Mesendoderm (in vitro differentiated cells): ENCODE measurements at regions not wholly inside any gene's neighbourhood (a gene's known extent, or its start where the extent isn't known, plus 50 kb on each side); places are given as distances from the start of the nearest gene placed in this dataset.

Source experiments
- DNase-seq: peaks from one replicate; pipeline ENCODE4 v3.0.0; 2013
- H2AK5ac ChIP-seq: 2 replicates; pipeline ENCODE4 v1.6.1; 2013; ENCODE audit warnings: low read length, inconsistent platforms
- H2BK120ac ChIP-seq: 2 replicates; pipeline ENCODE4 v1.6.1; 2013; ENCODE audit warnings: low read depth, mild to moderate bottlenecking, low read length, moderate library complexity, mixed read lengths
- H2BK15ac ChIP-seq: replicated peaks from 2 replicates; pipeline ENCODE4 v1.6.1; 2013; ENCODE audit warnings: low read depth, mild to moderate bottlenecking, moderate library complexity
- H2BK5ac ChIP-seq: 2 replicates; pipeline ENCODE4 v1.6.1; 2013; ENCODE audit warnings: low read length, inconsistent platforms
- H3K18ac ChIP-seq: 2 replicates; pipeline ENCODE4 v1.6.1; 2013; ENCODE audit warnings: mild to moderate bottlenecking, low read length, mixed read lengths
- H3K23ac ChIP-seq: one replicate; pipeline ENCODE4 v1.6.1; 2013; ENCODE audit warnings: low read length
- H3K27ac ChIP-seq: 2 replicates; pipeline ENCODE4 v1.5.1; 2013; ENCODE audit warnings: low read depth, mild to moderate bottlenecking, inconsistent platforms, low read length, moderate library complexity
- H3K27me3 ChIP-seq: 2 replicates; pipeline ENCODE4 v1.6.1; 2013; ENCODE audit warnings: low read length, control low read depth, mild to moderate bottlenecking, inconsistent platforms; ENCODE audit not compliant: insufficient read depth, poor library complexity
- H3K36me3 ChIP-seq: 2 replicates; pipeline ENCODE4 v1.6.1; 2013; ENCODE audit warnings: low read length, inconsistent platforms; ENCODE audit not compliant: control insufficient read depth, insufficient read depth
- H3K4ac ChIP-seq: one replicate; pipeline ENCODE4 v1.6.1; 2013; ENCODE audit warnings: low read depth, mild to moderate bottlenecking, low read length, moderate library complexity
- H3K4me1 ChIP-seq: 2 replicates; pipeline ENCODE4 v1.6.1; 2013; ENCODE audit warnings: low read depth, low read length, inconsistent platforms; ENCODE audit not compliant: control insufficient read depth
- H3K4me2 ChIP-seq: 2 replicates; pipeline ENCODE4 v1.6.1; 2013; ENCODE audit warnings: low read length
- H3K4me3 ChIP-seq: 2 replicates; pipeline ENCODE4 v1.5.1; 2013; ENCODE audit warnings: mild to moderate bottlenecking, low read length
- H3K56ac ChIP-seq: one replicate; pipeline ENCODE4 v1.6.1; 2013; ENCODE audit warnings: low read length
- H3K79me1 ChIP-seq: 2 replicates; pipeline ENCODE4 v1.6.1; 2013; ENCODE audit warnings: low read length, inconsistent platforms
- H3K79me2 ChIP-seq: 2 replicates; pipeline ENCODE4 v1.6.1; 2013; ENCODE audit warnings: mild to moderate bottlenecking, low read length; ENCODE audit not compliant: control insufficient read depth, insufficient read depth
- H3K9ac ChIP-seq: 2 replicates; pipeline ENCODE4 v1.6.1; 2013; ENCODE audit warnings: low read length, inconsistent platforms
- H4K5ac ChIP-seq: one replicate; pipeline ENCODE4 v1.6.1; 2013; ENCODE audit warnings: low read length
- H4K8ac ChIP-seq: one replicate; pipeline ENCODE4 v1.6.1; 2013; ENCODE audit warnings: low read depth, mild to moderate bottlenecking, control low read depth, low read length, moderate library complexity
- WGBS: extraction: QIAGEN DNeasy Blood & Tissue Kit; methylation state at CpG from one replicate; pipeline ENCODE4 v1.1.7; 2013; ENCODE audit warnings: low lambda C conversion rate, missing lambda C conversion rate; ENCODE audit not compliant: insufficient coverage; ENCODE audit errors: extremely low coverage; 5-methylcytosine and 5-hydroxymethylcytosine counted together

DNA sequence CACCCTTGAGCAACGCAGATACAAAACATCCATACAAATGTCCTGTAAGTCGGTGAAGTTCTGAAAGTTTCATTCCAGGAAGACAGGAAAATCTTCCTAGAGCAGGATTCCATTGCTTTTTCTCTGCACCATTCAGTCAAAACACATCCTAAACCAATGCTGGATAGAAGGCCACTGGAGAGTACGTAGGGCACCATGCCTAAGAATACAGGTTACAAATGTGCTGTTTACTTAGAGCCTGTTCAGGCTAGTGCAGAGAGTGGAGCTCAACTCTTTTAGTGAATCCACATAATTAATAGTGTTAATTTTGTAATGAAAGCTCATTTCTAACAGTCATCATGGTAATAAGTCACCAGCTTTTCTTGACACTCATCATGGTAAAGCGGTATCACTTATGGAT lies 187.6 kb downstream of the NHLRC3 start:
- H3K9ac ChIP-seq = no peak overlapping the region
- H3K4me3 ChIP-seq = no peak overlapping the region
- no peak overlapping the region for H2AK5ac ChIP-seq
- H3K23ac ChIP-seq = no peak overlapping the region
- no peak overlapping the region for H3K4ac ChIP-seq
- H3K79me1 ChIP-seq = no peaks in the 10 kb centered on the region
- DNase-seq = no peak
- no peak overlapping the region for H3K27ac ChIP-seq
- H3K36me3 ChIP-seq = no peaks in the 10 kb centered on the region
- H3K4me1 ChIP-seq = no peaks in the 10 kb centered on the region
- H2BK120ac ChIP-seq = no peak overlapping the region
- no peak overlapping the region for H2BK5ac ChIP-seq
- H3K27me3 ChIP-seq = no peaks in the 10 kb centered on the region
- no peaks in the 10 kb centered on the region for H3K79me2 ChIP-seq
- no peak overlapping the region for H4K8ac ChIP-seq
- H3K18ac ChIP-seq = no peak overlapping the region
- no peak overlapping the region for H3K4me2 ChIP-seq
- H3K56ac ChIP-seq = no peak overlapping the region
- H2BK15ac ChIP-seq = no peak overlapping the region
- no CpG with 5 or more reads among the region's 4 CpGs for WGBS
- H4K5ac ChIP-seq = no peak overlapping the region

- Histone ChIP-seq H3K4ac (no peak overlapping the region), H3K18ac (no peak overlapping the region), H3K4me1 (no peaks in the 10 kb centered on the region), H2BK120ac (no peak overlapping the region), H2BK15ac (no peak overlapping the region), H2AK5ac (no peak overlapping the region), H3K23ac (no peak overlapping the region), H3K79me2 (no peaks in the 10 kb centered on the region), H3K79me1 (no peaks in the 10 kb centered on the region), H3K27me3 (no peaks in the 10 kb centered on the region), H4K5ac (no peak overlapping the region), H3K36me3 (no peaks in the 10 kb centered on the region), H3K27ac (no peak overlapping the region), H3K56ac (no peak overlapping the region), H3K4me3 (no peak overlapping the region), H3K4me2 (no peak overlapping the region), H4K8ac (no peak overlapping the region), H3K9ac (no peak overlapping the region), H2BK5ac (no peak overlapping the region)
- no CpG with 5 or more reads among the region's 3 CpGs for WGBS
- DNase-seq = no peak
These were observed 188.1 kb downstream of the NHLRC3 start for GRCh38 chr13:39226359-39226758.

DNA sequence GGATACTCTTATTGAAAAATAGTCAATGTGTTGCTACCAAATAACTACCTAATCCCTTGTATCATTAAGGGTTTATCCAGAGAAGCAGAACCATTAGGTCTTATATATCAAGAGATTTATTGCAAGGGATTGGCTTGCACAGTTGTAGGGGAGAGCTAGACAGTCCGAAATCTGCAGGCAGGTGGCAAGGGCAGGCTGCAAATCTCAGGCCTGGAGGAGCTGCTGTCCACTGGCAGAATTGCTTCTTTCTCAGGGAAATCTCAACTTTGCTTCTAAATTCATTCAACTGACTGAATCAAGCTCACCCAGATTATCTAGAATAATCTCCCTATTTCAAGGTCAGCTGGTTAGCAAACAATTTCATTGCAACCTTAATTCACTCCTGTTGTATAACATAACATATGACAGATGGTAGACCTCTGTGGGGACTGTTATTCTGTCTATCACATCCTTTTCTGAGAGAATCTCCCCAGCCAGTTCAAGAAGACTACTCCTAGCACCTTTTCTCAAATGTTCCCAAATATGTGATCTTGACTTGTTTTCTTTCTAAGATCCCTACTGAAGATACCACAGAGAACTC lies 194.2 kb downstream of the NHLRC3 start:
- Histone ChIP-seq H3K18ac (no peak overlapping the region), H3K4ac (no peak overlapping the region), H4K5ac (no peak overlapping the region), H2AK5ac (no peak overlapping the region), H2BK15ac (no peak overlapping the region), H3K79me2 (no peaks in the 10 kb centered on the region), H3K4me1 (no peaks in the 10 kb centered on the region), H3K36me3 (no peaks in the 10 kb centered on the region), H3K27ac (no peak overlapping the region), H4K8ac (no peak overlapping the region), H3K4me3 (no peak overlapping the region), H3K9ac (no peak overlapping the region), H2BK5ac (no peak overlapping the region), H3K79me1 (no peaks in the 10 kb centered on the region), H2BK120ac (no peak overlapping the region), H3K23ac (no peak overlapping the region), H3K27me3 (no peaks in the 10 kb centered on the region), H3K56ac (no peak overlapping the region), H3K4me2 (no peak overlapping the region)
- no CpG with 5 or more reads among the region's 1 CpG for WGBS
- DNase-seq = no peak

DNA sequence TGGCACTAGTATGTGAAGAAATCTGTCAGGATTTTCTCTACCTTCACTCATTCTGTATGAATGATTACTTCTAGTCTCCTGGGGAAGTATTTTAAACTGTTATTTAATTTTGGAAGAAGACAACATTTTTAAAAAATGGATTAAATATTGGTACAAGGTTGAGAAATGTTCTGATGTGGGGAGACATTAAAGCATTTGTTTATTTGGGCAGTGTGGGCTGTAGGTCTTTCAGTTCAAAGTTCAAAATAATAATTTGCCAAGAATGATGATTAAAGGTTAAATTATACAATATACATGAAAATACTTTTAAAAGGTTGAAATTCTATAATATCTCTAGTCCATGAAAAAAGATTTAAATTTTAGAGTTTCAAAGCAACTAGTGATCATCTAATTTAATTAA lies 194.7 kb downstream of the NHLRC3 start:
- H2BK120ac ChIP-seq = no peak overlapping the region
- no peak for DNase-seq
- H3K4me2 ChIP-seq = no peak overlapping the region
- H3K9ac ChIP-seq = no peak overlapping the region
- H4K5ac ChIP-seq = no peak overlapping the region
- H3K36me3 ChIP-seq = no peaks in the 10 kb centered on the region
- no peak overlapping the region for H3K56ac ChIP-seq
- no peak overlapping the region for H2AK5ac ChIP-seq
- H3K79me2 ChIP-seq = no peaks in the 10 kb centered on the region
- no peaks in the 10 kb centered on the region for H3K27me3 ChIP-seq
- H3K23ac ChIP-seq = no peak overlapping the region
- H2BK5ac ChIP-seq = no peak overlapping the region
- H4K8ac ChIP-seq = no peak overlapping the region
- no peak overlapping the region for H3K4ac ChIP-seq
- H3K79me1 ChIP-seq = no peaks in the 10 kb centered on the region
- H3K4me1 ChIP-seq = no peaks in the 10 kb centered on the region
- H3K18ac ChIP-seq = no peak overlapping the region
- H3K27ac ChIP-seq = no peak overlapping the region
- H2BK15ac ChIP-seq = no peak overlapping the region
- H3K4me3 ChIP-seq = no peak overlapping the region

DNA sequence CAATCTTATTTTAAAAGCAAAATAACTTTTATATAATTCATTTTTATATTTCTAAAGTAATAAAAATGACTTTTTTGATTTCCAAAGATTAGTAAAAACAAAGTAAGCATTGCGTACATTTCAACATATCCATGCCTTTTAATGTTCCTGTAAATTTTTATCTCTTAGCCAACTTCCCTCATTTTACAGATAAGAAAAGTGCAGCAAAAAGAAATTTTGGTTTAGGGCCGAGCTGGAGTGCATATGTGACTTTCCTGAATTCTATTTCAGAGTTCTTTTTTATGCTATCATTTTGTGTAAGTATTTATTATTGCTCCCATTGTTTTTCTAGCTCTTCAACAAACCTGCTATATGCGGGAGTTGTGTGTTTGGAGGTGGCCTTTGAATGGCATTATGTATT lies 195.3 kb downstream of the NHLRC3 start:
- no peak for DNase-seq
- Histone ChIP-seq H4K8ac (no peak overlapping the region), H3K36me3 (no peaks in the 10 kb centered on the region), H3K18ac (no peak overlapping the region), H2AK5ac (no peak overlapping the region), H3K27ac (no peak overlapping the region), H4K5ac (no peak overlapping the region), H2BK5ac (no peak overlapping the region), H3K9ac (no peak overlapping the region), H3K4me2 (no peak overlapping the region), H3K4ac (no peak overlapping the region), H3K79me1 (no peaks in the 10 kb centered on the region), H2BK120ac (no peak overlapping the region), H3K27me3 (no peaks in the 10 kb centered on the region), H3K23ac (no peak overlapping the region), H3K56ac (no peak overlapping the region), H2BK15ac (no peak overlapping the region), H3K4me1 (no peaks in the 10 kb centered on the region), H3K79me2 (no peaks in the 10 kb centered on the region), H3K4me3 (no peak overlapping the region)
- no CpG with 5 or more reads among the region's 3 CpGs for WGBS

- no peak overlapping the region for H2BK15ac ChIP-seq
- H4K8ac ChIP-seq = no peak overlapping the region
- H2AK5ac ChIP-seq = no peak overlapping the region
- no peak overlapping the region for H3K4me2 ChIP-seq
- no peak overlapping the region for H3K4ac ChIP-seq
- no peak overlapping the region for H3K56ac ChIP-seq
- no CpG with 5 or more reads among the region's 7 CpGs for WGBS
- no peak overlapping the region for H2BK120ac ChIP-seq
- no peaks in the 10 kb centered on the region for H3K27me3 ChIP-seq
- H3K36me3 ChIP-seq = no peaks in the 10 kb centered on the region
- no peak overlapping the region for H3K23ac ChIP-seq
- DNase-seq = no peak
- no peak overlapping the region for H3K9ac ChIP-seq
- no peak overlapping the region for H3K27ac ChIP-seq
- H3K4me1 ChIP-seq = no peaks in the 10 kb centered on the region
- H4K5ac ChIP-seq = no peak overlapping the region
- no peak overlapping the region for H3K18ac ChIP-seq
- H2BK5ac ChIP-seq = no peak overlapping the region
- H3K4me3 ChIP-seq = no peak overlapping the region
- no peaks in the 10 kb centered on the region for H3K79me2 ChIP-seq
- H3K79me1 ChIP-seq = no peaks in the 10 kb centered on the region
These were observed 206.4 kb downstream of the NHLRC3 start for GRCh38 chr13:39244561-39245230.
